Chondrocyte (in vitro differentiated cells): ENCODE measurements at regions not wholly inside any gene's neighbourhood (a gene's known extent, or its start where the extent isn't known, plus 50 kb on each side); places are given as distances from the start of the nearest gene placed in this dataset.

Experiments
- DNase-seq: peaks from one replicate; pipeline ENCODE4 v3.0.0; 2021; ENCODE audit warnings: mixed read lengths, low spot score
- H3K27ac Mint-ChIP-seq: one replicate; pipeline ENCODE4 v1.8.0; 2021; ENCODE audit warnings: mild to moderate bottlenecking, moderate library complexity, mixed read lengths; ENCODE audit not compliant: unreplicated experiment
- H3K27me3 Mint-ChIP-seq: 2 replicates; pipeline ENCODE4 v1.8.0; 2021; ENCODE audit warnings: low read depth, mixed read lengths
- H3K36me3 Mint-ChIP-seq: 2 replicates; pipeline ENCODE4 v1.8.0; 2021; ENCODE audit warnings: low read depth, mixed read lengths
- H3K4me1 Mint-ChIP-seq: 2 replicates; pipeline ENCODE4 v1.8.0; 2021; ENCODE audit warnings: low read depth, mild to moderate bottlenecking, mixed read lengths
- H3K4me3 Mint-ChIP-seq: one replicate; pipeline ENCODE4 v1.8.0; 2021; ENCODE audit warnings: mild to moderate bottlenecking, moderate library complexity, mixed read lengths; ENCODE audit not compliant: unreplicated experiment
- H3K9me3 Mint-ChIP-seq: 2 replicates; pipeline ENCODE4 v1.8.0; 2021; ENCODE audit warnings: low read depth, mixed read lengths
- TF ChIP-seq, protein P1 (sequence below): fragments of 200-600 bp; sonication (generic); IDR thresholded peaks from 2 replicates; pipeline ENCODE4 v1.5.0; 2021; ENCODE audit warnings: antibody characterized with exemption, mild to moderate bottlenecking, moderate library complexity

- no peak overlapping the region for H3K27ac Mint-ChIP-seq
- TF ChIP-seq, protein P1, sequence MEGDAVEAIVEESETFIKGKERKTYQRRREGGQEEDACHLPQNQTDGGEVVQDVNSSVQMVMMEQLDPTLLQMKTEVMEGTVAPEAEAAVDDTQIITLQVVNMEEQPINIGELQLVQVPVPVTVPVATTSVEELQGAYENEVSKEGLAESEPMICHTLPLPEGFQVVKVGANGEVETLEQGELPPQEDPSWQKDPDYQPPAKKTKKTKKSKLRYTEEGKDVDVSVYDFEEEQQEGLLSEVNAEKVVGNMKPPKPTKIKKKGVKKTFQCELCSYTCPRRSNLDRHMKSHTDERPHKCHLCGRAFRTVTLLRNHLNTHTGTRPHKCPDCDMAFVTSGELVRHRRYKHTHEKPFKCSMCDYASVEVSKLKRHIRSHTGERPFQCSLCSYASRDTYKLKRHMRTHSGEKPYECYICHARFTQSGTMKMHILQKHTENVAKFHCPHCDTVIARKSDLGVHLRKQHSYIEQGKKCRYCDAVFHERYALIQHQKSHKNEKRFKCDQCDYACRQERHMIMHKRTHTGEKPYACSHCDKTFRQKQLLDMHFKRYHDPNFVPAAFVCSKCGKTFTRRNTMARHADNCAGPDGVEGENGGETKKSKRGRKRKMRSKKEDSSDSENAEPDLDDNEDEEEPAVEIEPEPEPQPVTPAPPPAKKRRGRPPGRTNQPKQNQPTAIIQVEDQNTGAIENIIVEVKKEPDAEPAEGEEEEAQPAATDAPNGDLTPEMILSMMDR = no peak
Measured at GRCh38 chr6:137980777-137981176, 113.7 kb downstream of the TNFAIP3 start.

GRCh38 chr6:137981758-137982157 is 114.7 kb downstream of the TNFAIP3 start:
- Mint-ChIP-seq H3K27me3 (peaks cover 6% of the 10 kb centered on the region), H3K27ac (no peak overlapping the region), H3K4me3 (no peak overlapping the region), H3K4me1 (no peaks in the 10 kb centered on the region), H3K36me3 (peaks cover 5% of the 10 kb centered on the region), H3K9me3 (no peaks in the 10 kb centered on the region)
- TF ChIP-seq, protein P1 = no peak
- no peak for DNase-seq

More at GRCh38 chr6:137980777-137981176, 113.7 kb downstream of the TNFAIP3 start:
- no peak overlapping the region for H3K4me3 Mint-ChIP-seq
- DNase-seq = no peak
- peaks cover 2% of the 10 kb centered on the region for H3K36me3 Mint-ChIP-seq
- H3K9me3 Mint-ChIP-seq = no peaks in the 10 kb centered on the region
- peaks cover 7% of the 10 kb centered on the region for H3K27me3 Mint-ChIP-seq
- no peaks in the 10 kb centered on the region for H3K4me1 Mint-ChIP-seq

DNA sequence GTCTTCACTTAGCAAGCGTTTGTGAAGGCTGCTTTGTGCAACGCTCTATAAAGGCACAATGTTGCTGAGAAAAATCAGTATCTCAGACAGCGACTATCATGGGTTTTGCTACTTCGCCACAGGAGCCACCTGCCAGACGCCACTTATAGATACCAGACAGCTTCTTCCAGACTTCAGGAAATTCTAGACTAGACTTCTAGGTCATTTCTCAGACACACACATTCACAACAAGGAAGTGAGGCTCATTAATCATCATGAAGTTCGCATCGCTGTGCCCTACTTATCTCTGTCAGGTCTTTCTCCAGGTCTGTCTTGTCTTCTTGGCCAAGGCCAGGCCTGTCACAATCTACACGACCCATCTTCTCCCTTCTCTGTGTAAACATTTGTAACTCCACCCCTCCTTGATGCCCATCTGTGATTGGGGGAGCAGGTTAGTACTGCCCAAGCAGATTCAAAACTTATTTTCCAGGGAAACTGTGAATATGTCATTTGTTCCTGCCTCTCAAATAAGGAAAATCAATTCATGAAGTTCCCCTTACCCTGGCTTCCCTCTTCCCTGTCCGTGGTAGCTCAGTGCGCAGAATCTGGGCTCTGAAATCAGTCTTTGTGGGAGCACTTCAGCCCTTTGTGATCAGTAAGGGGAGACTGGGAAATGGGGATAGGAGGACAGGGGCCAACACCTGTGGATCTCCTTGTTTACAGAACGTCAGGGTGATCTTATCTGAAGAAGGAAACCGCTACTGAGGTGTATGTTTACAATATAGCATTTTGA is 115.5 kb downstream of the TNFAIP3 start:
- Mint-ChIP-seq H3K36me3 (peaks cover 5% of the 10 kb centered on the region), H3K4me1 (no peaks in the 10 kb centered on the region), H3K27me3 (peaks cover 8% of the 10 kb centered on the region)

DNA sequence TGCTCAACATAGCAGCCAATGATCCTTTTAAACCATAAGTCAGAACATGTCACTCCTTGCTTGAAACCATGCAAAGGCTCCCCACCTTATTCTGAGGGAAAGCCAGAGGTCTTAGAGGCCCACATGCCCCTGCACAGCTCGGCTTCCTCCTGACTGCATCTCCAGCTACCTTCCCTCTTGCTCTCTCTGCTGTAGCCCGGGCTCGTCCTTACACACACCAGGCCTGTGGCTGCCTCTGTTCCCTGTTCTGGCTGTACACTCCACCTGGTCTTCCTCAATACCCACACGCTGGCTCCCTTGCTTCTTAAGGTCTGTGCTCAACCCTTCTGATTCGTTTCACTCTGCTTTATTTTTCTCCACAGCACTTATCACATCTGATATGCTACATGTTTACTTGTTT is 116.2 kb downstream of the TNFAIP3 start:
- no peak overlapping the region for H3K27ac Mint-ChIP-seq

More for the DNA sequence above, 115.5 kb downstream of the TNFAIP3 start:
- TF ChIP-seq, protein P1 = no peak
- Mint-ChIP-seq H3K27ac (no peak overlapping the region), H3K9me3 (no peaks in the 10 kb centered on the region), H3K4me3 (no peak overlapping the region)
- no peak for DNase-seq

GRCh38 chr6:137989664-137990063 is 117.6 kb downstream of the PERP start:
- H3K27ac Mint-ChIP-seq = no peak overlapping the region
- no peak overlapping the region for H3K4me3 Mint-ChIP-seq
- no peaks in the 10 kb centered on the region for H3K9me3 Mint-ChIP-seq
- no peak for DNase-seq
- H3K36me3 Mint-ChIP-seq = peaks cover 5% of the 10 kb centered on the region
- peaks cover 6% of the 10 kb centered on the region for H3K4me1 Mint-ChIP-seq
- TF ChIP-seq, protein P1 = no peak
- peaks cover 10% of the 10 kb centered on the region for H3K27me3 Mint-ChIP-seq

More for the DNA sequence above, 116.2 kb downstream of the TNFAIP3 start:
- Mint-ChIP-seq H3K9me3 (no peaks in the 10 kb centered on the region), H3K36me3 (peaks cover 5% of the 10 kb centered on the region), H3K4me3 (no peak overlapping the region), H3K4me1 (no peaks in the 10 kb centered on the region), H3K27me3 (peaks cover 8% of the 10 kb centered on the region)
- no peak for DNase-seq
- TF ChIP-seq, protein P1 = no peak
